ENCODE measurements at regions not wholly inside any gene's neighbourhood (a gene's known extent, or its start where the extent isn't known, plus 50 kb on each side); places are given as distances from the start of the nearest gene placed in this dataset.

GRCh38 chr9:13332571-13332970 lies 53.1 kb upstream of the MPDZ start:
- no peak for DNase-seq
- H3K27me3 ChIP-seq = no peaks in the 10 kb centered on the region
- no peak overlapping the region for H3K27ac ChIP-seq
- H3K36me3 ChIP-seq = no peaks in the 10 kb centered on the region
- no peak overlapping the region for H3K4me3 ChIP-seq
- no peaks in the 10 kb centered on the region for H3K4me1 ChIP-seq
- no peaks in the 10 kb centered on the region for H3K9me3 ChIP-seq
- intact Hi-C loops (cut with DNase I; ENCODE audit: low total_unique reads) = no loop called here
- TF ChIP-seq POLR2A (IDR thresholded peaks at IDR 0.05) = no peak
- TF ChIP-seq CTCF (IDR thresholded peaks at IDR 0.05) = no peak

- no peaks in the 10 kb centered on the region for H3K36me3 ChIP-seq
- H3K27me3 ChIP-seq = no peaks in the 10 kb centered on the region
- H3K4me1 ChIP-seq = no peaks in the 10 kb centered on the region
- no peak for DNase-seq
- intact Hi-C loops (cut with DNase I; ENCODE audit: low total_unique reads) = no loop called here
- no peak for TF ChIP-seq CTCF (IDR thresholded peaks at IDR 0.05)
- TF ChIP-seq POLR2A (IDR thresholded peaks at IDR 0.05) = no peak
- H3K27ac ChIP-seq = no peak overlapping the region
- no peak overlapping the region for H3K4me3 ChIP-seq
- no peaks in the 10 kb centered on the region for H3K9me3 ChIP-seq
These were observed 51.8 kb upstream of the MPDZ start for GRCh38 chr9:13331320-13331719.

GRCh38 chr9:13330396-13331004 lies 51.0 kb upstream of the MPDZ start:
- peak in 1 of 2 donors; percentile 20 for DNase-seq
- Histone ChIP-seq H3K4me3 (no peak overlapping the region), H3K9me3 (no peaks in the 10 kb centered on the region), H3K36me3 (no peaks in the 10 kb centered on the region), H3K27me3 (no peaks in the 10 kb centered on the region), H3K4me1 (no peaks in the 10 kb centered on the region), H3K27ac (no peak overlapping the region)
- intact Hi-C loops (cut with DNase I; ENCODE audit: low total_unique reads) = no loop called here
- TF ChIP-seq CTCF (IDR thresholded peaks at IDR 0.05) = no peak
- no peak for TF ChIP-seq POLR2A (IDR thresholded peaks at IDR 0.05)

Data from uterus (tissue), 3 donors.